Osteoblast (primary cell): ENCODE measurements at regions not wholly inside any gene's neighbourhood (a gene's known extent, or its start where the extent isn't known, plus 50 kb on each side); places are given as distances from the start of the nearest gene placed in this dataset.

Experiments used
- DNase-seq: peaks from one replicate; pipeline ENCODE4 v3.0.0; 2011; ENCODE audit warnings: low spot score, mixed read lengths; ENCODE audit not compliant: insufficient read length; ENCODE audit errors: missing footprints
- H2AFZ ChIP-seq: 2 replicates; pipeline ENCODE4 v1.6.0; 2011; ENCODE audit warnings: mild to moderate bottlenecking, low read length
- H3K27ac ChIP-seq: 2 replicates; pipeline ENCODE4 v1.5.1; 2011; ENCODE audit warnings: mild to moderate bottlenecking, low read depth, low read length, moderate library complexity
- H3K27me3 ChIP-seq: 2 replicates; pipeline ENCODE4 v1.6.0; 2012; ENCODE audit warnings: mild to moderate bottlenecking, control low read depth, inconsistent platforms, low read length, moderate library complexity; ENCODE audit not compliant: insufficient read depth
- H3K36me3 ChIP-seq: 2 replicates; pipeline ENCODE4 v1.5.1; 2011; ENCODE audit warnings: mild to moderate bottlenecking, low read length, control low read depth, moderate library complexity; ENCODE audit not compliant: insufficient read depth
- H3K4me1 ChIP-seq: 2 replicates; pipeline ENCODE4 v1.5.1; 2011; ENCODE audit warnings: mild to moderate bottlenecking, low read length, control low read depth, moderate library complexity; ENCODE audit not compliant: insufficient read depth
- H3K4me2 ChIP-seq: 2 replicates; pipeline ENCODE4 v1.6.0; 2011; ENCODE audit warnings: mild to moderate bottlenecking, low read length; ENCODE audit not compliant: insufficient read depth
- H3K4me3 ChIP-seq: fragments of 200-600 bp; sonication (generic); 3 replicates; pipeline ENCODE4 v1.5.1; 2012; ENCODE audit warnings: mild to moderate bottlenecking, low read length, inconsistent platforms; ENCODE audit not compliant: insufficient read depth
- H3K79me2 ChIP-seq: 2 replicates; pipeline ENCODE4 v1.6.0; 2012; ENCODE audit warnings: mild to moderate bottlenecking, low read length, control low read depth, inconsistent platforms; ENCODE audit not compliant: insufficient read depth
- H3K9me3 ChIP-seq: 2 replicates; pipeline ENCODE4 v1.5.1; 2011; ENCODE audit warnings: low read depth, low read length, control low read depth
- H4K20me1 ChIP-seq: 2 replicates; pipeline ENCODE4 v1.6.0; 2012; ENCODE audit warnings: mild to moderate bottlenecking, low read length, control low read depth; ENCODE audit not compliant: insufficient read depth
- TF ChIP-seq, protein P1 (sequence below): IDR thresholded peaks from 2 replicates; pipeline ENCODE4 v1.5.1; 2011; ENCODE audit warnings: mild to moderate bottlenecking, low read depth, low read length, moderate library complexity; ENCODE audit errors: extremely low read depth

DNA sequence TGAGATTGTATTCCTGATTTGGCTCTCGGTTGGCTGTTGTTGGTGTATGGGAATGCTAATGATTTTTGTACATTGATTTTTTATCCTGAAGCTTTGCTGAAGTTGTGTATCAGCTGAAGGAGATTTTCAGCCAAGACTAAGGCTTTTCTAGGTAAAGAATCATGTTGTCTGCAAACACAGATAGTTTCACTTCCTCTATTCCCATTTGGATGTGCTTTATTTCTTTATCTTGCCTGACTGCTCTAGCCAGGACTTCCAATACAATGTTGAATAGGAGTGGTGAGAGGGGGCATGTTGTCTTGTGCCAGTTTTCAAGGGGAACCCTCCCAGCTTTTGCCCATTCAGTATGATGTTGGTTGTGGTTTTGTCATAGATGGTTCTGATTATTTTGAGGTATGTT lies 90.4 kb downstream of the CYP26B1 start:
- H3K79me2 ChIP-seq = no peaks in the 10 kb centered on the region
- no peaks in the 10 kb centered on the region for H3K9me3 ChIP-seq
- H3K36me3 ChIP-seq = no peaks in the 10 kb centered on the region
- no peaks in the 10 kb centered on the region for H4K20me1 ChIP-seq
- DNase-seq = no peak
- H2AFZ ChIP-seq = no peak overlapping the region
- TF ChIP-seq, protein P1, sequence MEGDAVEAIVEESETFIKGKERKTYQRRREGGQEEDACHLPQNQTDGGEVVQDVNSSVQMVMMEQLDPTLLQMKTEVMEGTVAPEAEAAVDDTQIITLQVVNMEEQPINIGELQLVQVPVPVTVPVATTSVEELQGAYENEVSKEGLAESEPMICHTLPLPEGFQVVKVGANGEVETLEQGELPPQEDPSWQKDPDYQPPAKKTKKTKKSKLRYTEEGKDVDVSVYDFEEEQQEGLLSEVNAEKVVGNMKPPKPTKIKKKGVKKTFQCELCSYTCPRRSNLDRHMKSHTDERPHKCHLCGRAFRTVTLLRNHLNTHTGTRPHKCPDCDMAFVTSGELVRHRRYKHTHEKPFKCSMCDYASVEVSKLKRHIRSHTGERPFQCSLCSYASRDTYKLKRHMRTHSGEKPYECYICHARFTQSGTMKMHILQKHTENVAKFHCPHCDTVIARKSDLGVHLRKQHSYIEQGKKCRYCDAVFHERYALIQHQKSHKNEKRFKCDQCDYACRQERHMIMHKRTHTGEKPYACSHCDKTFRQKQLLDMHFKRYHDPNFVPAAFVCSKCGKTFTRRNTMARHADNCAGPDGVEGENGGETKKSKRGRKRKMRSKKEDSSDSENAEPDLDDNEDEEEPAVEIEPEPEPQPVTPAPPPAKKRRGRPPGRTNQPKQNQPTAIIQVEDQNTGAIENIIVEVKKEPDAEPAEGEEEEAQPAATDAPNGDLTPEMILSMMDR = no peak
- no peak overlapping the region for H3K4me2 ChIP-seq
- H3K4me3 ChIP-seq = no peak overlapping the region
- H3K27me3 ChIP-seq = peaks cover 8% of the 10 kb centered on the region
- H3K27ac ChIP-seq = no peak overlapping the region
- H3K4me1 ChIP-seq = no peaks in the 10 kb centered on the region

DNA sequence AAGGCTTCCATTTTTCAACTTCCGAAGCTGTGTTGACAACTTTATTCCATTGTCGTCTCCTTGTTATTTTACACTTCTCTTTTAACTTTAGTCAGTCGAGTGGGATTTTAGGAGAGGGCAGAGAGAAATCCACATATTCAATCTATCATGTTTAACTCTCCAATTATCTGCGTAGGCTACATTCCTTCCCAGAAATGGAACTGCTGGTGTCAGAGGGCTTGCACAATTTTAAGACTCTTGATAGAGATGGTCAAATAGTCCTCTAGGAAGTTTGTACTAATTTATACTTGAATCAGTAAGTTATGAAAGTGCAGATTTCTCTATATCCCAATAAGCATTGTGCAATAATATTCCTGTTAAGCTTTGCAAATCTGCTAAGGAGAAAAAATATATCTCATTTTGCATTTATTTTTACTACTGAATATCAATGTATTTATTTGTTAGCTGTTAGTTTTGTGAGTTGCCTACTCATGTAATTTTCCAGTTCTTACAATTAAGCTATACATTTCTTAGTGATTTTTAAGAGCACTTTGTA lies 95.6 kb downstream of the CYP26B1 start:
- H3K36me3 ChIP-seq = no peaks in the 10 kb centered on the region
- no peaks in the 10 kb centered on the region for H3K79me2 ChIP-seq
- TF ChIP-seq, protein P1 = no peak
- no peak overlapping the region for H3K27ac ChIP-seq
- DNase-seq = no peak
- H2AFZ ChIP-seq = no peak overlapping the region
- H3K4me2 ChIP-seq = no peak overlapping the region
- H3K27me3 ChIP-seq = peaks cover 6% of the 10 kb centered on the region
- no peaks in the 10 kb centered on the region for H3K9me3 ChIP-seq
- H3K4me1 ChIP-seq = no peaks in the 10 kb centered on the region
- H3K4me3 ChIP-seq = no peak overlapping the region
- no peaks in the 10 kb centered on the region for H4K20me1 ChIP-seq

DNA sequence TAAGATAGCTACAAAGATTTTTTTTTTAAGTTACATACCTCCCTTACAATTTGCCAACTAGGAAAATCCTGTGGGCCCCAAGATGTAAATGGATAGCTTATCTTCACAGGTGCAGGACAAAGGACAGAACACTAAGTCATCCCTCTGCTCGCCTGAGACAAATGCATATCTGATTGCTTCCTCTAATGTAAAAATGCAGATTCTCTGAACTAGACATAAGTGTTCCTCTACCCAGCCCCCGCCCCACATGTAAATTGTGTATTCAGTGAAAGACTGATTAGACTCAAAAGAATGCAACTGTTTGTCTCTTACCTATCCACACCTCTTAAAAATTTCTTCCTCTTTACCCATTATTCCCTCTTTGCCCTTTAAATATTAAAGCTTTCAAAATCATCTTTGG lies 96.5 kb downstream of the CYP26B1 start:
- TF ChIP-seq, protein P1 = no peak
- H3K4me3 ChIP-seq = no peak overlapping the region
- no peak overlapping the region for H2AFZ ChIP-seq
- H3K9me3 ChIP-seq = no peaks in the 10 kb centered on the region
- H3K4me2 ChIP-seq = no peak overlapping the region
- H3K4me1 ChIP-seq = no peaks in the 10 kb centered on the region
- no peak overlapping the region for H3K27ac ChIP-seq
- H3K36me3 ChIP-seq = no peaks in the 10 kb centered on the region
- H3K27me3 ChIP-seq = peaks cover 6% of the 10 kb centered on the region
- no peaks in the 10 kb centered on the region for H4K20me1 ChIP-seq
- no peaks in the 10 kb centered on the region for H3K79me2 ChIP-seq
- DNase-seq = no peak

DNA sequence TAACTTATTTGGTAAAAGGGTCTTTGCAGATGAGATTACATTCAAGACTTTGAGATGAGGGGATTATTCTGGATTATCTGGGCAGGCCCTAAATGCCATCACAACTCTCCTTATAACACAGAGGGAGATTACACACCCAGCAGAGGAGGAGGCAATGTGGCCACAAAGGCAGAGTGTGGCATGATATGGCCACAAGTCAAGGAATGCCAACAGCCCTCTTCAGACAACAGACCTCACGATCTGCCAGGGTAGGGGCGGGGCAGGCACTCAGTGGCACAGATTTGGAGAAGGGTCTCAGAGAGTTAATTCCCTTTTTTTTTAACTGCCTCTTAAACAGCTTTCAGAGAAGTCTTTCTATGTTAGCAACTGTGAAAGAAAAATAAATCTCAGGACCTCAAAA lies 96.9 kb downstream of the CYP26B1 start:
- Histone ChIP-seq H3K4me1 (no peaks in the 10 kb centered on the region), H3K9me3 (no peaks in the 10 kb centered on the region), H3K4me3 (no peak overlapping the region), H2AFZ (no peak overlapping the region), H3K79me2 (no peaks in the 10 kb centered on the region), H3K4me2 (no peak overlapping the region), H4K20me1 (no peaks in the 10 kb centered on the region), H3K27ac (no peak overlapping the region), H3K36me3 (no peaks in the 10 kb centered on the region), H3K27me3 (peaks cover 6% of the 10 kb centered on the region)
- no peak for DNase-seq
- TF ChIP-seq, protein P1 = no peak
